CD4-positive, alpha-beta memory T cell (primary cell): ENCODE measurements at regions not wholly inside any gene's neighbourhood (a gene's known extent, or its start where the extent isn't known, plus 50 kb on each side); places are given as distances from the start of the nearest gene placed in this dataset.

ENCODE experiments used
- CTCF ChIA-PET: fragments of 350-600 bp; sonication (Branson Sonifier 250); formaldehyde crosslinking; loops from one replicate; lab custom pipeline; 2021; ENCODE audit warnings: inconsistent platforms; ENCODE audit not compliant: partially characterized antibody; lab: Charles Lee
- POLR2A ChIA-PET: fragments of 350-600 bp; sonication (Branson Sonifier 250); formaldehyde crosslinking; loops from one replicate; lab custom pipeline; 2021; ENCODE audit not compliant: partially characterized antibody; lab: Charles Lee
- DNase-seq, 5 donors: peaks; one replicate each; pipeline versions ENCODE4 v3.0.0 to v3.0.0-alpha.2; 2020 to 2022; ENCODE audit warnings: mixed read lengths in 1 of 5
- H3K27ac ChIP-seq: one replicate; pipeline ENCODE4 v1.7.0; 2013; ENCODE audit warnings: low read depth, low read length
- H3K27me3 ChIP-seq: 2 replicates; pipeline ENCODE4 v1.7.0; 2013; ENCODE audit warnings: mild to moderate bottlenecking, low read length, moderate library complexity; ENCODE audit not compliant: insufficient read depth
- H3K36me3 ChIP-seq: 2 replicates; pipeline ENCODE4 v1.7.0; 2013; ENCODE audit warnings: mild to moderate bottlenecking, low read length, moderate library complexity; ENCODE audit not compliant: insufficient read depth
- H3K4me1 ChIP-seq: 2 replicates; pipeline ENCODE4 v1.7.0; 2013; ENCODE audit warnings: mild to moderate bottlenecking, low read length, moderate library complexity; ENCODE audit not compliant: insufficient read depth
- H3K4me3 ChIP-seq, 2 donors: one replicate each; pipeline ENCODE4 v1.7.0; 2013; ENCODE audit warnings: low read length in 2 of 2, mild to moderate bottlenecking in 1 of 2
- H3K9me3 ChIP-seq, 2 donors: one replicate each; pipeline ENCODE4 v1.7.0; 2013; ENCODE audit warnings: low read length in 2 of 2, control low read depth in 1 of 2; ENCODE audit not compliant: control insufficient read depth in 1 of 2
- H3K27ac Mint-ChIP-seq, 7 donors: one replicate each; pipeline ENCODE4 v1.8.0; 2020 to 2021; ENCODE audit warnings: mixed read lengths in 7 of 7, mild to moderate bottlenecking in 6 of 7, inconsistent platforms in 3 of 7, moderate library complexity in 3 of 7
- H3K27me3 Mint-ChIP-seq, 2 donors: one replicate each; pipeline ENCODE4 v1.8.0; 2020 to 2021; ENCODE audit warnings: mixed read lengths in 2 of 2
- H3K36me3 Mint-ChIP-seq, 2 donors: one replicate each; pipeline ENCODE4 v1.8.0; 2020 to 2021; ENCODE audit warnings: mixed read lengths in 2 of 2, inconsistent platforms in 1 of 2, mild to moderate bottlenecking in 1 of 2
- H3K4me1 Mint-ChIP-seq, 4 donors: one replicate each; pipeline ENCODE4 v1.8.0; 2020 to 2021; ENCODE audit warnings: mixed read lengths in 4 of 4, mild to moderate bottlenecking in 1 of 4
- H3K4me3 Mint-ChIP-seq, 8 donors: one replicate each; pipeline ENCODE4 v1.8.0; 2020 to 2021; ENCODE audit warnings: mixed read lengths in 8 of 8, mild to moderate bottlenecking in 7 of 8, moderate library complexity in 6 of 8, inconsistent platforms in 3 of 8
- H3K9me3 Mint-ChIP-seq, 8 donors: one replicate each; pipeline ENCODE4 v1.8.0; 2020 to 2021; ENCODE audit warnings: mixed read lengths in 8 of 8, mild to moderate bottlenecking in 5 of 8, inconsistent platforms in 3 of 8, moderate library complexity in 1 of 8
- intact Hi-C: fragments of 100-400 bp; cut with micrococcal nuclease; formaldehyde crosslinking; loops from one replicate; pipeline ENCODE4 v1.15.1; 2023

GRCh38 chr13:109913936-109914510 is 127.6 kb upstream of the IRS2 start:
- POLR2A ChIA-PET: no interaction called here

DNA sequence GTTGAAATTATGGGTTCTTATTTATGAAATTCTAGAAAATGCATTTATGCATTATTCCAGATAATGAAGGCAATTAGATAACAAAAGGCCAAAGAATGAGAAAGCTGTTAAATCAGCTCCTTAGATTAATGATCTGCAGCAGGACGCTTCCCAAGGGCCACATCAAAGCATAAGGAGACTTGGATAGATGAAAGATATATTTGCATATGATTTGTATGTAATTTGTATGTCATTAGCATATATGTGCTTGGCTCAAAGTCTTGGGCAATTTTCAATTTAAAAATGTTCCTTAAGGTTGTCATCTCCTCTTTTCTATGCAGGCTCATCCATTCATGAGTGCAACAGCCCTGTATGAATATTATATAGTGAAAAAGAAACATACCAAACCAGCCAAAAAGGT is 126.8 kb upstream of the IRS2 start:
- Mint-ChIP-seq H3K36me3 (no peaks in the 10 kb centered on the region), H3K4me1 (no peaks in the 10 kb centered on the region), H3K27me3 (peaks cover 2 to 7% of the 10 kb centered on the region in 2 donors), H3K9me3 (peaks cover 0 to 3% (median 0%) of the 10 kb centered on the region in 8 donors), H3K27ac (no peak overlapping the region), H3K4me3 (no peak overlapping the region)
- no peak for DNase-seq
- CTCF ChIA-PET: no interaction called here
- H3K27ac ChIP-seq: no peak overlapping the region
- H3K4me1 ChIP-seq: no peaks in the 10 kb centered on the region
- H3K9me3 ChIP-seq: no peaks in the 10 kb centered on the region
- POLR2A ChIA-PET: no interaction called here
- H3K27me3 ChIP-seq: no peaks in the 10 kb centered on the region
- H3K4me3 ChIP-seq: no peak overlapping the region
- intact Hi-C loops: no loop called here
- no peaks in the 10 kb centered on the region for H3K36me3 ChIP-seq

More at GRCh38 chr13:109913936-109914510, 127.6 kb upstream of the IRS2 start:
- intact Hi-C loops: no loop called here
- Histone ChIP-seq H3K9me3 (no peaks in the 10 kb centered on the region), H3K36me3 (no peaks in the 10 kb centered on the region), H3K4me1 (no peaks in the 10 kb centered on the region), H3K27ac (no peak overlapping the region), H3K27me3 (no peaks in the 10 kb centered on the region), H3K4me3 (no peak overlapping the region)
- peaks cover 3 to 11% of the 10 kb centered on the region in 2 donors for H3K27me3 Mint-ChIP-seq
- H3K27ac Mint-ChIP-seq: no peak overlapping the region
- no peak for DNase-seq
- H3K36me3 Mint-ChIP-seq: no peaks in the 10 kb centered on the region
- no peaks in the 10 kb centered on the region for H3K4me1 Mint-ChIP-seq
- no peak overlapping the region for H3K4me3 Mint-ChIP-seq
- CTCF ChIA-PET: no interaction called here
- H3K9me3 Mint-ChIP-seq: peaks cover 0 to 3% (median 0%) of the 10 kb centered on the region in 8 donors

- intact Hi-C loops: no loop called here
- Mint-ChIP-seq H3K27me3 (peaks cover 3 to 8% of the 10 kb centered on the region in 2 donors), H3K27ac (no peak overlapping the region), H3K36me3 (no peaks in the 10 kb centered on the region), H3K9me3 (peaks cover 0 to 5% (median 0%) of the 10 kb centered on the region in 8 donors), H3K4me1 (no peaks in the 10 kb centered on the region), H3K4me3 (no peak overlapping the region)
- Histone ChIP-seq H3K9me3 (no peaks in the 10 kb centered on the region), H3K4me3 (no peak overlapping the region), H3K27ac (no peak overlapping the region), H3K27me3 (no peaks in the 10 kb centered on the region), H3K4me1 (no peaks in the 10 kb centered on the region), H3K36me3 (no peaks in the 10 kb centered on the region)
- no peak for DNase-seq
- POLR2A ChIA-PET: no interaction called here
- CTCF ChIA-PET: no interaction called here
These were observed 123.8 kb upstream of the IRS2 start for GRCh38 chr13:109910194-109910593.

- Mint-ChIP-seq H3K27me3 (peaks cover 2 to 6% of the 10 kb centered on the region in 2 donors), H3K36me3 (no peaks in the 10 kb centered on the region), H3K9me3 (peaks cover 0 to 3% (median 0%) of the 10 kb centered on the region in 8 donors), H3K27ac (no peak overlapping the region), H3K4me3 (no peak overlapping the region), H3K4me1 (no peaks in the 10 kb centered on the region)
- Histone ChIP-seq H3K27ac (no peak overlapping the region), H3K4me3 (no peak overlapping the region), H3K4me1 (no peaks in the 10 kb centered on the region), H3K36me3 (no peaks in the 10 kb centered on the region), H3K27me3 (no peaks in the 10 kb centered on the region), H3K9me3 (no peaks in the 10 kb centered on the region)
- CTCF ChIA-PET: no interaction called here
- DNase-seq: no peak
- POLR2A ChIA-PET: no interaction called here
- intact Hi-C loops: no loop called here
These were observed 120.6 kb upstream of the IRS2 start for GRCh38 chr13:109906976-109907375.

- no peak overlapping the region for H3K27ac Mint-ChIP-seq
- Histone ChIP-seq H3K9me3 (no peaks in the 10 kb centered on the region), H3K27ac (no peak overlapping the region), H3K4me3 (no peak overlapping the region), H3K4me1 (no peaks in the 10 kb centered on the region), H3K27me3 (no peaks in the 10 kb centered on the region), H3K36me3 (no peaks in the 10 kb centered on the region)
- H3K27me3 Mint-ChIP-seq: peaks cover 2 to 12% of the 10 kb centered on the region in 2 donors
- POLR2A ChIA-PET: no interaction called here
- no peak for DNase-seq
- CTCF ChIA-PET: no interaction called here
- H3K9me3 Mint-ChIP-seq: peaks cover 0 to 3% (median 0%) of the 10 kb centered on the region in 8 donors
- intact Hi-C loops: no loop called here
- H3K4me3 Mint-ChIP-seq: no peak overlapping the region
- no peaks in the 10 kb centered on the region for H3K4me1 Mint-ChIP-seq
- no peaks in the 10 kb centered on the region for H3K36me3 Mint-ChIP-seq
These were observed 117.8 kb upstream of the IRS2 start for GRCh38 chr13:109904218-109904617.

DNA sequence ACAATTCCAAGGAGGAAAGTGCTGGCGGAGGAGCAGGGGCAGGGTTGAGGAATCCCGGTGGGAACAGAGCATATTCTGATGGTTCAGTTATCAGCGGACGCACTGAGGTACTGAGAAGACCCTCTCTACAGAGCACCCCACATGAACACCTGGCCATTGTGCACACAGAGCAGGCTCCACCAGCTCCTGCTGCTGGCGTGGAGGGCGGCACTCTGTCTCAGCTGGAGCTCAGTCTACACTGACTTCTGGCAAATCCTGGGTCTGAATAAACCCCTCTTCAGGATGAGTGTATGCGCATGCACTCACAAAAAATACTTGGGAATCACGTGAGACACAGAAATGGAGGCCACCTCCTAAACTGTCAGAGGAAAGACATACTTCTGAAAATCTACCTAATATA is 114.4 kb upstream of the IRS2 start:
- no peaks in the 10 kb centered on the region for H3K36me3 ChIP-seq
- H3K4me3 Mint-ChIP-seq: no peak overlapping the region
- no peaks in the 10 kb centered on the region for H3K36me3 Mint-ChIP-seq
- intact Hi-C loops: no loop called here
- no peak for DNase-seq
- H3K27me3 Mint-ChIP-seq: peaks cover 4 to 9% of the 10 kb centered on the region in 2 donors
- no peaks in the 10 kb centered on the region for H3K9me3 ChIP-seq
- ChIA-PET POLR2A (no interaction called here), CTCF (no interaction called here)
- H3K4me3 ChIP-seq: no peak overlapping the region
- H3K27ac ChIP-seq: no peak overlapping the region
- no peaks in the 10 kb centered on the region for H3K4me1 Mint-ChIP-seq
- no peak overlapping the region for H3K27ac Mint-ChIP-seq
- no peaks in the 10 kb centered on the region for H3K27me3 ChIP-seq
- H3K9me3 Mint-ChIP-seq: peaks cover 0 to 2% (median 0%) of the 10 kb centered on the region in 8 donors
- H3K4me1 ChIP-seq: no peaks in the 10 kb centered on the region

GRCh38 chr13:109900320-109900719 is 113.9 kb upstream of the IRS2 start:
- no peaks in the 10 kb centered on the region for H3K9me3 Mint-ChIP-seq
- H3K9me3 ChIP-seq: no peaks in the 10 kb centered on the region
- H3K27ac ChIP-seq: no peak overlapping the region
- no peaks in the 10 kb centered on the region for H3K36me3 ChIP-seq
- no peaks in the 10 kb centered on the region for H3K27me3 ChIP-seq
- no peaks in the 10 kb centered on the region for H3K36me3 Mint-ChIP-seq
- H3K4me1 Mint-ChIP-seq: no peaks in the 10 kb centered on the region
- no peak for DNase-seq
- POLR2A ChIA-PET: no interaction called here
- no peak overlapping the region for H3K27ac Mint-ChIP-seq
- H3K27me3 Mint-ChIP-seq: peaks cover 4 to 11% of the 10 kb centered on the region in 2 donors
- H3K4me3 Mint-ChIP-seq: no peak overlapping the region
- H3K4me3 ChIP-seq: no peak overlapping the region
- intact Hi-C loops: no loop called here
- CTCF ChIA-PET: no interaction called here
- H3K4me1 ChIP-seq: no peaks in the 10 kb centered on the region

GRCh38 chr13:109899748-109900147 is 113.4 kb upstream of the IRS2 start:
- Histone ChIP-seq H3K4me1 (no peaks in the 10 kb centered on the region), H3K9me3 (no peaks in the 10 kb centered on the region), H3K4me3 (no peak overlapping the region), H3K36me3 (no peaks in the 10 kb centered on the region), H3K27me3 (no peaks in the 10 kb centered on the region), H3K27ac (no peak overlapping the region)
- no peak overlapping the region for H3K4me3 Mint-ChIP-seq
- DNase-seq: no peak
- intact Hi-C loops: no loop called here
- H3K27ac Mint-ChIP-seq: no peak overlapping the region
- ChIA-PET CTCF (no interaction called here), POLR2A (no interaction called here)
- no peaks in the 10 kb centered on the region for H3K4me1 Mint-ChIP-seq
- H3K9me3 Mint-ChIP-seq: no peaks in the 10 kb centered on the region
- no peaks in the 10 kb centered on the region for H3K36me3 Mint-ChIP-seq
- H3K27me3 Mint-ChIP-seq: peaks cover 4 to 11% of the 10 kb centered on the region in 2 donors
